22Rv1 (cell line): ENCODE measurements at regions not wholly inside any gene's neighbourhood (a gene's known extent, or its start where the extent isn't known, plus 50 kb on each side); places are given as distances from the start of the nearest gene placed in this dataset.

Experiments used
- H3K27ac ChIP-seq: fragments of 450-650 bp; 2 replicates; pipeline ENCODE4 v1.5.1; 2017
- CTCF ChIP-seq: fragments of 450-650 bp; IDR thresholded peaks from 2 replicates; pipeline ENCODE4 v1.5.1; 2017; ENCODE audit warnings: mild to moderate bottlenecking
- ZFX ChIP-seq: fragments of 450-650 bp; IDR thresholded peaks from 2 replicates; pipeline ENCODE4 v1.6.1; 2017; ENCODE audit warnings: antibody characterized with exemption, borderline replicate concordance

- no peak overlapping the region for H3K27ac ChIP-seq
- no peak for TF ChIP-seq ZFX
- TF ChIP-seq CTCF = no peak
Observed at GRCh38 chr2:8461341-8461740, 220.5 kb upstream of the ID2 start.

GRCh38 chr2:8462280-8462679, 219.6 kb upstream of the ID2 start:
- H3K27ac ChIP-seq = no peak overlapping the region
- no peak for TF ChIP-seq ZFX
- TF ChIP-seq CTCF = no peak

- TF ChIP-seq CTCF (no peak), ZFX (no peak)
Observed at GRCh38 chr2:8462899-8463648, 218.8 kb upstream of the ID2 start.

GRCh38 chr2:8465560-8465959, 216.3 kb upstream of the ID2 start:
- TF ChIP-seq ZFX (no peak), CTCF (no peak)
- H3K27ac ChIP-seq = no peak overlapping the region

More at GRCh38 chr2:8462899-8463648, 218.8 kb upstream of the ID2 start:
- no peak overlapping the region for H3K27ac ChIP-seq

GRCh38 chr2:8469709-8470493, 212.0 kb upstream of the ID2 start:
- TF ChIP-seq CTCF = no peak
- no peak for TF ChIP-seq ZFX
- no peak overlapping the region for H3K27ac ChIP-seq

GRCh38 chr2:8472545-8473323, 209.1 kb upstream of the ID2 start:
- TF ChIP-seq ZFX (no peak), CTCF (no peak)

More at GRCh38 chr2:8472545-8473323, 209.1 kb upstream of the ID2 start:
- no peak overlapping the region for H3K27ac ChIP-seq
